Stimulated activated CD8-positive, alpha-beta memory T cell treated with anti-CD3 and anti-CD28 coated beads, Interleukin-7, amount 100 ng/mL, for 24 hours (primary cell): ENCODE measurements at regions not wholly inside any gene's neighbourhood (a gene's known extent, or its start where the extent isn't known, plus 50 kb on each side); places are given as distances from the start of the nearest gene placed in this dataset.

Experiments
- DNase-seq: peaks from one replicate; pipeline ENCODE4 v3.0.0-alpha.2; 2020; ENCODE audit warnings: low read depth

- DNase-seq = no peak
Observed at GRCh38 chr22:22094514-22094913, 111.9 kb upstream of the TOP3B start.

DNA sequence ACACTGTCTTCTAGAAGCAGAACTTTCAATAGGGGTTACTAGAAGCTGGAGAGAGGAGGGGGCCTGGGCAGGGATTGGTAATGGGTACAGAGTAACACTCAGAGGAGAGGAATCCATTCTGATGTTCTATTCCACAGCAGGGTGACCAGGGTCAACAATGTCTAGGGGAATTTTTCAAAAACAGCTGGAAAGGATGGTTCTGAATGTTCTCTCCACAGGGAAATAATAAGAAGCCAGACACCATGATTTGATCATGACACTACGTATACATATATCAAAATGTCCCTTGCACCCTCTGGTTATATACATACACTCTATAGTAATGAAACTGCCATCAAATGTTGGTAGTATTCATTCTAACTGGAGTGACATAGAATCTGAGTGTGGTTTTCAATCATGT, 111.2 kb upstream of the TOP3B start:
- no peak for DNase-seq

DNA sequence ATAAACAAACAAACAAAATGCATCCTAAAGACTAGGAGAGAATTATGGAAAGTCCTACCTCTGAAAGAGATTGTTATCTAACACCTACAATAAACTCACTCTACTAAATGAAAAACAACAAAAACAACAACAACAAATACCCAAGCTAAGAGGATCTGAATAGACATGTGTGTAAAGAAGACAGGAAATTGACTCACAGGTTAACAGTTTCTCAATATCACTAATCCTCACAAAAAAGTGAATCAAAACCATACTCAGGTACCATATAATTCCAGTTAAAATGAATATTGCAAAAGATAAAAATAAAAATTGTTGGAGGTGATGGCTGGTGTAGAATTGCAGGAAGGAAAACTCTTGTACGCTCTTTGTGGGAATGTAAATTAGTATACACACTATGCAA, 110.4 kb upstream of the TOP3B start:
- DNase-seq = no peak

- no peak for DNase-seq
Observed at GRCh38 chr22:22092101-22092500, 109.5 kb upstream of the TOP3B start.

DNA sequence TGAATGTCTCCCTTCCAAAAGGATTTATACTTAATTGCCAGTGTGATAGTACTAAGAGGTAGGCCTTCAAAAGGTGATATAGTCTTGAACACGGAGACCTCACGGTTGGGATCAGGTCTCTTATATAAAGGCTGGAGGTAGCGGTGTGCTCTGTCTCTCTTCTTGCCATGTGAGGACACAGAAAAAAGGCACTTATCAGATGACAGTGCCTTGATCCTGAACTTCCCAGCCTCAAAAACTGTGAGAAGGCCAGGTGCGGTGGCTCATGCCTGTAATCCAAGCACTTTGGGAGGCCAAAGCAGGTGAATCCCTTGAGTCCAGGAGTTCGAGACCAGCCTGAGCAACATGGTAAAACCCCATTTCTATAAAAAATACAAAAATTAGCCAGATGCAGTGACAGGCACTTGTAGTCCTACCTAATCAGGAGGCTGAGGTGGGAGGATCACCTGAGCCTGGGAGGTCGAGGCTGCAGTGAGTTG, 108.9 kb upstream of the TOP3B start:
- DNase-seq = no peak

- DNase-seq = no peak
Observed at GRCh38 chr22:22090650-22091399, 108.2 kb upstream of the TOP3B start.

GRCh38 chr22:22089459-22090308, 107.1 kb upstream of the TOP3B start:
- no peak for DNase-seq

DNA sequence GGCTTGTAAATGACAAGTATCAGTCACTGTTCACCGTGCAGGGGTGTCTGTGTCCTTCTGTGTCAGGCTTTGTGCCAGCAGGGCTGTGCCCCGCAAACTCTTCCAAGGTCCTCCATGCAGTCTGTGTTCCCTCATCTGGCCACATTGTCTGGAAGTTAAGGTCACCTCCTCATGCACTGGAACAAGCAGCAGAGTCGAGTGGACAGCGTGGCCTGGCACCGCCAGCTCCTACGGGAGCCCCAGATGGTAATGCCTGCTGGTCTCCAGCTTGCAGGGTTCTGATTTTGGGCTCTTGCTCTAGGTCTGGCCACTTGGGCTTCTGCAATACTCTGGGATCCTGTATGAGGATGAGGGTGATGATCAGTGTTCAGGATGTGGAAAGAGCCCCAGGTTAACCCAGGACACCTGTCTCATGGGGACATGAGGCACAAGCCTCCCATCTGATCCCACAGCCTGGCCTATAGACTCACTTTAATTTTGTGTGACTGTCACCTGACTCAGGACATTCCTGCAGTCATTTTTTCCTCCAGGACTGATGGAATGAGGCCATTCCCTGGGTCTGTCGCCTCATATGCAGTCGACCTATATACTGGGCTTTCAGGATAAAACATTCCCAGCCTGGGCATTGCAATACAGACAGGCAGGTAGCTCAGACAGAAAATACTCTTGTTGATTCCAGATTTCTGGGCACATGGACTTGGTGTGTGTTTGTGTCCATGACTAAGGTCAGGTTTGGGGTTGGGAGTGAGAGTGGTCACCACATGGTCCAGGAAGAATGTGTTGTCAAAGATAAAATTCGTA, 106.3 kb upstream of the TOP3B start:
- no peak for DNase-seq

GRCh38 chr22:22087854-22088657, 105.5 kb upstream of the TOP3B start:
- DNase-seq = no peak

DNA sequence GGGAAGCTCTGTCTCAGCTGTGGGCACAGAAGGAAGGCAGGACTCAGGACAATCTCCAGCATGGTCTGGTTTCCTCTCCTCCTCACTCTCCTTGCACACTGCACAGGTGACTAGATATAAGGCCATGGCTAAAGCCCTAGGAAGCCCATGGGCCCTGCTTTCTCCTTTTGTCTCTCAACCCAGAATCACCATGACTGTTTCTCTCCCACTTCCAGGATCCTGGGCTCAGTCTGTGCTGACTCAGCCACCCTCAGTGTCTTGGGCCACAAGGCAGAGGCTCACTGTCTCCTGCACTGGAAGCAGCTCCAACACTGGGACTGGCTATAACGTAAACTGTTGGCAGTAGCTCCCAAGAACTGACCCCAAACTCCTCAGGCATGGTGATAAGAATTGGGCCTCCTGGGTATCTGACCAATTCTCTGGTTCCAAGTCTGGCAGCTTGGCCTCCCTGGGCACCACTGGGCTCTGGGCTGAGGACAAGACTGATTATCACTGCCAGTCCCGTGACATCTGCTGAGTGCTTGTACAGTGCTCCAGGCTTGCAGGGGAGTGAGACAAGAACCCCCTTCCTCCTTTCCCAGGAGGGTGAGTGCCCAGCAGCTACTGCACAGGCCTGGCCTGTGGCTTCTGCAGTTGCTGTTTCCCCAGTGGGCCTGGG, 104.0 kb upstream of the TOP3B start:
- no peak for DNase-seq

DNA sequence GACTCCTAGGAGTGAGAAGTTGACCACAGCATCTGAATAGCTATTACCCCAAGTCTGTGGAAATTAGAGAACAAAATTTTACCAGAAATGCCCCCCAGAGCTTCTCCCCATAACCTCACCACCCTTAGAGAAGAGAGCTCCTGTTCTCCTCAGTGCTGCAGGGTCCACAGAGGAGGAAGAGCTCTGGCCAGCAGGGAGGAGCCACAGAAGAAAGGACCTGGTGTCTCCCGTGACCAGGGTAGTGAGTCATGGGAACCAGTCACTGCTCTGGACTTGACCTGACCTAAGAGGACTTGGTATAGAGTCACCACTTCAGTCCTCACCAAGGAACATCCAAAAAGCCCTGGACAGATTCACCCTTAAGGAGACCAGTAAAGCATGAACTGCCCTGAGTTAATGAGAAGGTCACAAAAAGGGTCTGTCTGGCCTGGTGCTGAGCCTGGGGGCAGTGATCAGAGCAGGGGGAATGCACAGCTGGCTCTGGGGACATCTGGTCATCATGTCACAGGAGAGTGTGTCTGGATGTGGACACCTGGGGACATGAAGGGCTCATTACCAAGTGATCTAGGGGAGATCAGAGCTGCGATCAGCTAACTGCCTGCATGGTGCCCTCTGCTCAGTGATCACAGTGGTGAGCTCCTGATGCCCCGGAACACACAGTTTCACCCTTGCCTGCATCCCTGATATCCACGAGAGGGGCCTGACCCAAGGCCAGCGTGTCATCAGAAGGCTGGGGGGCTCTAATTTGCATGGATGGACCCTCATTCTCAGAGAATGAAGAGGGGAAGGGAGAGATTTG, 103.3 kb upstream of the TOP3B start:
- no peak for DNase-seq

- DNase-seq = no peak
Observed at GRCh38 chr22:22084089-22084711, 101.6 kb upstream of the TOP3B start.

GRCh38 chr22:22082960-22083359, 100.4 kb upstream of the TOP3B start:
- no peak for DNase-seq

GRCh38 chr22:22082229-22082835, 99.7 kb upstream of the TOP3B start:
- DNase-seq = no peak

DNA sequence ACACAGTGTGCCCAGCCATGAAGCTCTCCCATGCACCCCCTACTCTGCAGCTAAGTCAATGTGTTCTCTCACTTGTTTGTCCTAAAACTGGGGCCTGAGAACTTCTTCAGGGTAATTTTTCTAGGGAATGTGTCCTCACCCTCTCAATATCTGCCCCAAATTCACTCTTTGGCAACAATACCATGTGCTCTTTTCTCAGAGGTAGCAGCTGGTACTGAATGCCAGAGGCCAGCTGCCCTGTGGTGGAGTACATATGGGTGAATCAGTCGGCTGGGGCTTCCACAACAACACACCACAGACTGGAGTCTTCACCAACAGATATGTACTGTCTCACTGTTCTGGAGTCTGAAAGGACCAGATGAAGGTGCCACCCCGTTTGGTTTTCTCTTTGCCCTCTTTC, 97.7 kb upstream of the TOP3B start:
- DNase-seq = no peak

DNA sequence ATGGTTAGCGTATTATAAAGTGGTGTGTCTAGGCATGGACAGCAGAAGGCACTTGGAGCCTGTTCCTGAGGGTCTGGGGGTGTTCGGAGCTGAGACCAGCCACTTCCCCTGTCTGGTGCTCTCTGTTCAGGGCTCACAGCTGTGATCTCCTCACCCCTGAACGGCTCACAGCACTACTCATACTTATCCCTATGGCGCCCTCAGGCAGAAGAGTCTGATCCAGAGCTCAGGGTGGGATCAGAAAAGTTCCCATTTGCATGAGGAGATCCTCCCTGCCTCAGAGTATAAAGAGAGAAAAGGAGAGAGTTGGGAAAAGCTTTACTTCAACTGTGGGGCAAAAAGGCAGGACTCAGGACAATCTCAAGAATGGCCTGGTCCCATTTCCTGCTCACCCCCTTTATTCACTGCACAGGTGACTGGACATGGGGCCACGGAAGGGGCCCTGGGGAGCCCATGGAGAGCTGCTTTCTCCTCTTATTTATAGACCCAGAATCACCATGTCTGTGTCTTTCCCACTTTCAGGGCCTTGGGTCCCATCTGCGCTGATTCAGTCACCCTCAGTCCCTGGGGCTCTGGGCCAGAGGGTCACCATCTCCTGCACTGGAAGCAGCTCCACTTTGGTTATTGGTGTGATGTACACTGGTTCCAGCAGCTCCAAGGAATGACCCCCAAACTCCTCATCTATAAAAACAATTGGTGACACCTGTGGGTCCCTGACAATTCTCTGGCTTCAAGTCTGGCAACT, 97.0 kb upstream of the TOP3B start:
- no peak for DNase-seq

DNA sequence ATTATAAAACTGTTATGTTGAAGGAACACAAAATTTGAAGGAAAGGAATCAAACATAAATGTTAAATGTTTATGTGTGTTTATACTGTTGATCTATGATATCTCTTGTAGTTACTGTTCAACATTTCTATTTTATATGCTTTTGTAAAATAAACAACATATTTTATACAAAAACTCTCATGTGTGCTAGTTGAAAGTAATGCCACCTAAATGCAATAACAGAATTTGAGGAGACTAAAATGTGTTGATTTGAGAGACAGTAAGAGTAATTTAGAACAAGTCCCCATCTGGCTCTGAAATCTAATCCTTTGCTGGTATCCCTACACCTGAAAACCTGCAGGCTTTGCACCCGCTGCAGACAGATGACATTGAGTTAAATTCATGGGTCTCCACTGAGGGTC, 95.7 kb upstream of the TOP3B start:
- DNase-seq = no peak

DNA sequence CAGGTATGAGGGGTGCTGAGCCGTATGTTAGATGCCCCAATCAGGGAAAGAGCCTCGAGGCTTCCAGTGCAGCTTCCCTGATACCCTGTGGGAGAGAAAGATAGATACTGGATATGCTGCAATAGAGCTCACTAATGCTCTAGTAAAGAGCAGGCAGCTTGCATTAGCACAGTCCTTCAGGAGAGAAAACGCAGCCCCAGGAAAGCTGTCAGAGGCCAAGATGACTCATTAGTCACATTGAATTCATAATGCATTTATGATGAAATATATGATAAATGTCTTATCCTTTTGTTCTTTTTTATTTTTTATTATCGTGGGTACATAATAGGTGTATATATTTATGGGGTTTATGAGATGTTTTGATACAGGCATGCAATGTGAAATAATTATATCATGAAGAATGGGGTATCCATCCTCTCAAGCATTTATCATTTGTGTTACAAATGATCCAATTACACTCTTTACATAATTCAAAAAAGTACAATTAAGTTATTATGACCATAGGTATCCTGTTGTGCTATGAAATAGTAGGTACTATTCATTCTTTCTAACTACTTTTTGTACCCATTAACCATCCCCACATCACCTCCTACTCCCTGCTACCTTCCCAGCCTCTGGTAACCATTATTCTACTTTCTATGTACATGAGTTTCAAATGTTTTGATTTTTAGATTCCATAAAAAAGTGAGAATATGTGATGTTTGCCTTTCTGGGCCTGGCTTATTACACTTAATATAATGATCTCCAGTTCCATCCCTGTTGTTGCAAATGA, 94.5 kb upstream of the TOP3B start:
- DNase-seq = no peak
